Activated T-cell treated with anti-CD3 and anti-CD28 coated beads, Interleukin-2, amount 50 U/mL, for 72 hours (primary cell): ENCODE measurements at regions not wholly inside any gene's neighbourhood (a gene's known extent, or its start where the extent isn't known, plus 50 kb on each side); places are given as distances from the start of the nearest gene placed in this dataset.

Experiments
- ATAC-seq, 2 donors: fragments of 150-1000 bp; cut with Tn5 transposase; replicated peaks in 1 of 2; 2 replicates each; pipeline ENCODE4 v1.10.0; 2021; ENCODE audit warnings: moderate library complexity in 2 of 2, mild to moderate bottlenecking in 1 of 2
- DNase-seq, 2 donors: peaks; one replicate each; pipeline ENCODE4 v3.0.0; 2021 to 2022; ENCODE audit warnings: mixed read lengths in 1 of 2
- H3K27ac Mint-ChIP-seq: one replicate; pipeline ENCODE4 v1.8.0; 2022; ENCODE audit warnings: mild to moderate bottlenecking, moderate library complexity, mixed read lengths
- H3K27me3 Mint-ChIP-seq: one replicate; pipeline ENCODE4 v1.8.0; 2022; ENCODE audit warnings: low read depth, mixed read lengths
- H3K36me3 Mint-ChIP-seq, 2 donors: one replicate each; pipeline ENCODE4 v1.8.0; 2022; ENCODE audit warnings: mixed read lengths in 2 of 2, mild to moderate bottlenecking in 1 of 2; ENCODE audit not compliant: insufficient read depth in 2 of 2
- H3K4me1 Mint-ChIP-seq: one replicate; pipeline ENCODE4 v1.8.0; 2022; ENCODE audit warnings: low read depth, mixed read lengths
- H3K4me3 Mint-ChIP-seq, 2 donors: one replicate each; pipeline ENCODE4 v1.8.0; 2022; ENCODE audit warnings: mild to moderate bottlenecking in 2 of 2, mixed read lengths in 2 of 2, moderate library complexity in 2 of 2
- H3K9me3 Mint-ChIP-seq, 2 donors: one replicate each; pipeline ENCODE4 v1.8.0; 2022; ENCODE audit warnings: mixed read lengths in 2 of 2

GRCh38 chr16:55039931-55040330, 109.3 kb downstream of the IRX5 start:
- Mint-ChIP-seq H3K27ac (no peak overlapping the region), H3K9me3 (no peaks in the 10 kb centered on the region), H3K4me3 (no peak overlapping the region), H3K36me3 (no peaks in the 10 kb centered on the region), H3K27me3 (peaks cover 8% of the 10 kb centered on the region), H3K4me1 (no peaks in the 10 kb centered on the region)
- ATAC-seq = no peak
- DNase-seq = no peak

- H3K27ac Mint-ChIP-seq = no peak overlapping the region
- no peaks in the 10 kb centered on the region for H3K9me3 Mint-ChIP-seq
- ATAC-seq = no peak
- H3K27me3 Mint-ChIP-seq = peaks cover 8% of the 10 kb centered on the region
- no peaks in the 10 kb centered on the region for H3K36me3 Mint-ChIP-seq
- H3K4me1 Mint-ChIP-seq = no peaks in the 10 kb centered on the region
- no peak overlapping the region for H3K4me3 Mint-ChIP-seq
- DNase-seq = no peak
These were observed 109.9 kb downstream of the IRX5 start for GRCh38 chr16:55040366-55041086.

GRCh38 chr16:55041540-55042234, 111.0 kb downstream of the IRX5 start:
- Mint-ChIP-seq H3K9me3 (no peaks in the 10 kb centered on the region), H3K27me3 (peaks cover 8% of the 10 kb centered on the region), H3K27ac (no peak overlapping the region), H3K4me1 (no peaks in the 10 kb centered on the region), H3K36me3 (no peaks in the 10 kb centered on the region), H3K4me3 (no peak overlapping the region)
- no peak for DNase-seq
- no peak for ATAC-seq

GRCh38 chr16:55042556-55043432, 112.1 kb downstream of the IRX5 start:
- H3K27me3 Mint-ChIP-seq = peaks cover 8% of the 10 kb centered on the region
- ATAC-seq = no peak
- H3K27ac Mint-ChIP-seq = no peak overlapping the region
- no peaks in the 10 kb centered on the region for H3K4me1 Mint-ChIP-seq
- DNase-seq = no peak
- no peaks in the 10 kb centered on the region for H3K9me3 Mint-ChIP-seq
- no peak overlapping the region for H3K4me3 Mint-ChIP-seq
- H3K36me3 Mint-ChIP-seq = no peaks in the 10 kb centered on the region

GRCh38 chr16:55043499-55043898, 112.8 kb downstream of the IRX5 start:
- Mint-ChIP-seq H3K4me3 (no peak overlapping the region), H3K4me1 (no peaks in the 10 kb centered on the region), H3K36me3 (no peaks in the 10 kb centered on the region), H3K27ac (no peak overlapping the region), H3K9me3 (no peaks in the 10 kb centered on the region), H3K27me3 (peaks cover 8% of the 10 kb centered on the region)
- DNase-seq = no peak
- ATAC-seq = no peak

- Mint-ChIP-seq H3K9me3 (no peaks in the 10 kb centered on the region), H3K4me1 (no peaks in the 10 kb centered on the region), H3K27me3 (peaks cover 5% of the 10 kb centered on the region), H3K36me3 (no peaks in the 10 kb centered on the region), H3K27ac (no peak overlapping the region), H3K4me3 (no peak overlapping the region)
- DNase-seq (no peak), ATAC-seq (no peak)
These were observed 113.7 kb downstream of the IRX5 start for GRCh38 chr16:55044201-55044975.

- H3K9me3 Mint-ChIP-seq = no peaks in the 10 kb centered on the region
- no peak overlapping the region for H3K4me3 Mint-ChIP-seq
- no peak for DNase-seq
- no peak overlapping the region for H3K27ac Mint-ChIP-seq
- no peaks in the 10 kb centered on the region for H3K36me3 Mint-ChIP-seq
- no peak for ATAC-seq
- H3K4me1 Mint-ChIP-seq = no peaks in the 10 kb centered on the region
- no peaks in the 10 kb centered on the region for H3K27me3 Mint-ChIP-seq
These were observed 114.7 kb downstream of the IRX5 start for GRCh38 chr16:55045329-55045728.

- Mint-ChIP-seq H3K36me3 (no peaks in the 10 kb centered on the region), H3K27ac (no peak overlapping the region), H3K4me1 (no peaks in the 10 kb centered on the region), H3K9me3 (no peaks in the 10 kb centered on the region), H3K4me3 (no peak overlapping the region), H3K27me3 (peaks cover 1% of the 10 kb centered on the region)
- DNase-seq = no peak
- no peak for ATAC-seq
These were observed 115.2 kb downstream of the IRX5 start for GRCh38 chr16:55045756-55046460.

- DNase-seq (no peak), ATAC-seq (no peak)
- Mint-ChIP-seq H3K9me3 (no peaks in the 10 kb centered on the region), H3K4me3 (no peak overlapping the region), H3K36me3 (no peaks in the 10 kb centered on the region), H3K27ac (no peak overlapping the region), H3K4me1 (no peaks in the 10 kb centered on the region), H3K27me3 (peaks cover 5% of the 10 kb centered on the region)
These were observed 115.8 kb downstream of the IRX5 start for GRCh38 chr16:55046513-55046912.

- no peak for ATAC-seq
- DNase-seq = no peak
- no peaks in the 10 kb centered on the region for H3K4me1 Mint-ChIP-seq
- H3K4me3 Mint-ChIP-seq = no peak overlapping the region
- H3K27ac Mint-ChIP-seq = no peak overlapping the region
- peaks cover 5% of the 10 kb centered on the region for H3K27me3 Mint-ChIP-seq
- no peaks in the 10 kb centered on the region for H3K9me3 Mint-ChIP-seq
- no peaks in the 10 kb centered on the region for H3K36me3 Mint-ChIP-seq
These were observed 116.3 kb downstream of the IRX5 start for GRCh38 chr16:55046916-55047315.

GRCh38 chr16:55047331-55047730, 116.7 kb downstream of the IRX5 start:
- no peaks in the 10 kb centered on the region for H3K9me3 Mint-ChIP-seq
- H3K27ac Mint-ChIP-seq = no peak overlapping the region
- no peak for DNase-seq
- no peak overlapping the region for H3K4me3 Mint-ChIP-seq
- no peaks in the 10 kb centered on the region for H3K36me3 Mint-ChIP-seq
- no peak for ATAC-seq
- H3K27me3 Mint-ChIP-seq = peaks cover 5% of the 10 kb centered on the region
- no peaks in the 10 kb centered on the region for H3K4me1 Mint-ChIP-seq

GRCh38 chr16:55047903-55048497, 117.3 kb downstream of the IRX5 start:
- ATAC-seq (no peak), DNase-seq (no peak)
- Mint-ChIP-seq H3K27me3 (peaks cover 5% of the 10 kb centered on the region), H3K4me3 (no peak overlapping the region), H3K4me1 (no peaks in the 10 kb centered on the region), H3K9me3 (no peaks in the 10 kb centered on the region), H3K36me3 (no peaks in the 10 kb centered on the region), H3K27ac (no peak overlapping the region)
